ENCODE measurements at regions not wholly inside any gene's neighbourhood (a gene's known extent, or its start where the extent isn't known, plus 50 kb on each side); places are given as distances from the start of the nearest gene placed in this dataset.

- peaks cover 0 to 4% (median 0%) of the 10 kb centered on the region in 8 donors for H3K9me3 ChIP-seq
- WGBS, 5 donors, result 72 to 86% (median 78%) methylated on average over 2 of the region's 2 CpGs
- H3K27me3 ChIP-seq (replicated peaks in 1 of 7), result no peaks in the 10 kb centered on the region
- no peaks in the 10 kb centered on the region for H3K4me1 ChIP-seq
- no peak overlapping the region for H3K27ac ChIP-seq
- intact Hi-C loops (cut with DNase I; ENCODE audit: low total_unique reads), result no loop called here
- no peak overlapping the region for H3K4me3 ChIP-seq
- TF ChIP-seq POLR2AphosphoS5 (IDR thresholded peaks at IDR 0.05) (no peak), POLR2A (IDR thresholded peaks at IDR 0.05) (no peak), CTCF (IDR thresholded peaks at IDR 0.05 in 8 of 11, conservative IDR thresholded peaks at IDR 0.05 in 3 of 11) (no peak)
- no peak for DNase-seq
- no peaks in the 10 kb centered on the region for H3K36me3 ChIP-seq
Observed at GRCh38 chr2:104452558-104452957, 401.4 kb upstream of the POU3F3 start.

- TF ChIP-seq CTCF (IDR thresholded peaks at IDR 0.05 in 8 of 11, conservative IDR thresholded peaks at IDR 0.05 in 3 of 11) (no peak), POLR2A (IDR thresholded peaks at IDR 0.05) (no peak), POLR2AphosphoS5 (IDR thresholded peaks at IDR 0.05) (no peak)
Observed at GRCh38 chr2:104462731-104463130, 391.2 kb upstream of the POU3F3 start.

GRCh38 chr2:104465981-104466380, 387.9 kb upstream of the POU3F3 start:
- intact Hi-C loops (cut with DNase I; ENCODE audit: low total_unique reads), result no loop called here
- Histone ChIP-seq H3K4me1 (no peaks in the 10 kb centered on the region), H3K27ac (no peak overlapping the region), H3K36me3 (no peaks in the 10 kb centered on the region), H3K27me3 (replicated peaks in 1 of 7) (no peaks in the 10 kb centered on the region), H3K9me3 (no peaks in the 10 kb centered on the region), H3K4me3 (no peak overlapping the region)
- no peak for DNase-seq
- 36 to 53% (median 44%) methylated on average over 4 of the region's 4 CpGs for WGBS, 5 donors
- TF ChIP-seq CTCF (IDR thresholded peaks at IDR 0.05 in 8 of 11, conservative IDR thresholded peaks at IDR 0.05 in 3 of 11), result no peak
- TF ChIP-seq POLR2AphosphoS5 (IDR thresholded peaks at IDR 0.05), result no peak
- TF ChIP-seq POLR2A (IDR thresholded peaks at IDR 0.05), result no peak

More at GRCh38 chr2:104462731-104463130, 391.2 kb upstream of the POU3F3 start:
- peaks cover 0 to 11% (median 0%) of the 10 kb centered on the region in 8 donors for H3K9me3 ChIP-seq
- H3K36me3 ChIP-seq, result no peaks in the 10 kb centered on the region
- no peaks in the 10 kb centered on the region for H3K4me1 ChIP-seq
- intact Hi-C loops (cut with DNase I; ENCODE audit: low total_unique reads), result no loop called here
- H3K4me3 ChIP-seq, result no peak overlapping the region
- no peak overlapping the region for H3K27ac ChIP-seq
- H3K27me3 ChIP-seq (replicated peaks in 1 of 7), result no peaks in the 10 kb centered on the region
- WGBS, 5 donors, result 70 to 90% (median 80%) methylated on average over 2 of the region's 2 CpGs
- no peak for DNase-seq

GRCh38 chr2:104468846-104469245, 385.1 kb upstream of the POU3F3 start:
- H3K27ac ChIP-seq, result no peak overlapping the region
- 57 to 74% (median 70%) methylated on average over 6 of the region's 6 CpGs for WGBS, 5 donors
- intact Hi-C loops (cut with DNase I; ENCODE audit: low total_unique reads), result no loop called here
- no peaks in the 10 kb centered on the region for H3K36me3 ChIP-seq
- TF ChIP-seq CTCF (IDR thresholded peaks at IDR 0.05 in 8 of 11, conservative IDR thresholded peaks at IDR 0.05 in 3 of 11), result no peak
- TF ChIP-seq POLR2A (IDR thresholded peaks at IDR 0.05), result no peak
- no peak for TF ChIP-seq POLR2AphosphoS5 (IDR thresholded peaks at IDR 0.05)
- H3K9me3 ChIP-seq, result no peaks in the 10 kb centered on the region
- H3K4me1 ChIP-seq, result no peaks in the 10 kb centered on the region
- H3K4me3 ChIP-seq, result no peak overlapping the region
- no peak for DNase-seq
- no peaks in the 10 kb centered on the region for H3K27me3 ChIP-seq (replicated peaks in 1 of 7)

Data from spleen (tissue), 11 donors.